ENCODE measurements at regions not wholly inside any gene's neighbourhood (a gene's known extent, or its start where the extent isn't known, plus 50 kb on each side); places are given as distances from the start of the nearest gene placed in this dataset.
"Not testable (repeated sequence)": the region's sequence is repeated elsewhere in the genome, so short reads cannot be mapped to it uniquely, and the experiment has no call there.

- not testable (repeated sequence) for TF ChIP-seq POLR2A, CTCF (IDR thresholded peaks at IDR 0.05)
Measured at GRCh38 chr20:30518906-30519305, 738.6 kb upstream of the DEFB115 start.
